ENCODE measurements at regions not wholly inside any gene's neighbourhood (a gene's known extent, or its start where the extent isn't known, plus 50 kb on each side); places are given as distances from the start of the nearest gene placed in this dataset.
A peak's percentile ranks its signal among the peaks of the same experiment; 100 is the strongest.
"Not testable (repeated sequence)": the region's sequence is repeated elsewhere in the genome, so short reads cannot be mapped to it uniquely, and the experiment has no call there.

DNA sequence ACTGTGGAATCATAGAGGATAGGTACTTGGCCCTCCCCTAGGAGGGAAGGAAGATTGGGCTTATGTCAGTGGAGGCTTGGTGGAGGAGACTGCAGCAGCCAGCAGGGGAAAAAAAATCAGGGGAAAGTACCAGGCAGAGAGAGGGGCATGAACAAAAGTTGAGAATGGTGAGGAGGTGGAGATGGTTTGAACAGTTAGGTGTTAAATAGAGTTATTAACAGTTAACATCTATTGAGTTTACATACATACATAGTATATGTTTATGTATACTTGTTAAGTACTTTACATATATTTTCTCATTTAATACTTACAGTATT, 136.5 kb upstream of the HNRNPU start:
- Histone ChIP-seq H3K36me3 (replicated peaks in 1 of 2; ENCODE audit: insufficient read depth in 1 of 2, low read depth in 2 of 2) (no peaks in the 10 kb centered on the region), H3K27ac (no peak overlapping the region), H3K27me3 (no peaks in the 10 kb centered on the region), H3K4me1 (peaks cover 6% of the 10 kb centered on the region), H3K9me3 (no peaks in the 10 kb centered on the region), H3K4me3 (no peak overlapping the region)
- no peak for TF ChIP-seq POLR2A (IDR thresholded peaks at IDR 0.05)
- TF ChIP-seq, protein P1, sequence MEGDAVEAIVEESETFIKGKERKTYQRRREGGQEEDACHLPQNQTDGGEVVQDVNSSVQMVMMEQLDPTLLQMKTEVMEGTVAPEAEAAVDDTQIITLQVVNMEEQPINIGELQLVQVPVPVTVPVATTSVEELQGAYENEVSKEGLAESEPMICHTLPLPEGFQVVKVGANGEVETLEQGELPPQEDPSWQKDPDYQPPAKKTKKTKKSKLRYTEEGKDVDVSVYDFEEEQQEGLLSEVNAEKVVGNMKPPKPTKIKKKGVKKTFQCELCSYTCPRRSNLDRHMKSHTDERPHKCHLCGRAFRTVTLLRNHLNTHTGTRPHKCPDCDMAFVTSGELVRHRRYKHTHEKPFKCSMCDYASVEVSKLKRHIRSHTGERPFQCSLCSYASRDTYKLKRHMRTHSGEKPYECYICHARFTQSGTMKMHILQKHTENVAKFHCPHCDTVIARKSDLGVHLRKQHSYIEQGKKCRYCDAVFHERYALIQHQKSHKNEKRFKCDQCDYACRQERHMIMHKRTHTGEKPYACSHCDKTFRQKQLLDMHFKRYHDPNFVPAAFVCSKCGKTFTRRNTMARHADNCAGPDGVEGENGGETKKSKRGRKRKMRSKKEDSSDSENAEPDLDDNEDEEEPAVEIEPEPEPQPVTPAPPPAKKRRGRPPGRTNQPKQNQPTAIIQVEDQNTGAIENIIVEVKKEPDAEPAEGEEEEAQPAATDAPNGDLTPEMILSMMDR (IDR thresholded peaks at IDR 0.05), result no peak
- no peak for DNase-seq
- no peak for ATAC-seq
- intact Hi-C loops (cut with DNase I), result no loop called here

DNA sequence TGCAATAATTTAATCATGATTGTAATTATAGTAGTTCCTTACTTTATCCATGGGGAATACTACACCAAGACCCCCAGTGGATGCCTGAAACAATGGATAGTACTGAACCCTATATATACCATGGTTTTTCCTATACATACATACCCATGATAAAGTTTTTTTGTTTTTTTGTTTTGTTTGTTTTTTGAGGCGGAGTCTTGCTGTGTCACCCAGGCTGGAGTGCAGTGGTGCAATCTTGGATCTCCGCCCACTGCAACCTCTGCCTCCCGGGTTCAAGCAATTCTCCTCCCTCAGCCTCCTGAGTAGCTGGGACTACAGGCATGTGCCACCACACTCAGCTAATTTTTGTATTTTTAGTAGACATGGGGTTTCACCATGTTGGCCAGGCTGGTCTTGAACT, 135.3 kb upstream of the HNRNPU start:
- H3K27me3 ChIP-seq; DNase-seq; H3K9me3 ChIP-seq; ATAC-seq; intact Hi-C loops (cut with DNase I); H3K27ac ChIP-seq; H3K4me3 ChIP-seq; H3K36me3 ChIP-seq (replicated peaks in 1 of 2; ENCODE audit: insufficient read depth in 1 of 2, low read depth in 2 of 2): not testable (repeated sequence)
- H3K4me1 ChIP-seq, result peaks cover 18% of the 10 kb centered on the region
- 95 to 100% methylated on average over 3 of the region's 3 CpGs for WGBS, 2 donors

DNA sequence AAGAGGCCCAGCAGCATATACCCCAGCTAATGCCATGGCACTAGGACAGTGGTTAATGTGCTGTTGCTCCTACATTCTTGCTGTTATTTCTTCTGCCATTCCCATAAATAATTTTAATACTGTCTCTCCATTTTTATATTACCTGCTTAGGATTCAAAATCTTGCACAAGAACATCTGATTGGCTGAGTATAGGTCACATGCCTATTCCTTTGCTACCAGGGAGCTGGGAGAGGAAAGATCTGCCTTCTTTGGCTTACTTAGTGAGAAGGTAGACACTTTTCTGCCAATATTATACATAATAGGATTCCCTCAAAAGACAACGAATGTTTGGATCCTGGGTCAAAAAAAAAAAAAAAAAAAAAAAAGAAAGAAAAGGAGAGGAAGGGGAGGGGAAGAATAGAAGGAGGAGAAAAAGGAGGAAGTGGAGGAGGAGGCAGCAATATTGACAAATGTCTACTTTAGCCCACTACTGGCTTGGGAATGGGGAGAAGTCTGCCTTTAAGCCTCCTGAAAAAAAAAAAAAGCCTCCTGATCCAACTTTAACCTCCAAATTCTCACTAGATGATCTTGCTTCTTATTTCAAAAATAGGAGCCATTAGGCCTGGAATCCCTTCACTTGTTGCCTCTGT, 134.5 kb upstream of the HNRNPU start:
- H3K27ac ChIP-seq, result no peak overlapping the region
- no peak for DNase-seq
- 69 to 79% methylated on average over 1 of the region's 1 CpG for WGBS, 2 donors
- intact Hi-C loops (cut with DNase I), result no loop called here
- H3K9me3 ChIP-seq, result no peaks in the 10 kb centered on the region
- TF ChIP-seq, protein P1 (IDR thresholded peaks at IDR 0.05), result no peak
- TF ChIP-seq POLR2A (IDR thresholded peaks at IDR 0.05), result no peak
- no peak overlapping the region for H3K4me3 ChIP-seq
- H3K27me3 ChIP-seq, result no peaks in the 10 kb centered on the region
- peaks cover 20% of the 10 kb centered on the region for H3K4me1 ChIP-seq
- no peaks in the 10 kb centered on the region for H3K36me3 ChIP-seq (replicated peaks in 1 of 2; ENCODE audit: insufficient read depth in 1 of 2, low read depth in 2 of 2)
- ATAC-seq, result no peak

DNA sequence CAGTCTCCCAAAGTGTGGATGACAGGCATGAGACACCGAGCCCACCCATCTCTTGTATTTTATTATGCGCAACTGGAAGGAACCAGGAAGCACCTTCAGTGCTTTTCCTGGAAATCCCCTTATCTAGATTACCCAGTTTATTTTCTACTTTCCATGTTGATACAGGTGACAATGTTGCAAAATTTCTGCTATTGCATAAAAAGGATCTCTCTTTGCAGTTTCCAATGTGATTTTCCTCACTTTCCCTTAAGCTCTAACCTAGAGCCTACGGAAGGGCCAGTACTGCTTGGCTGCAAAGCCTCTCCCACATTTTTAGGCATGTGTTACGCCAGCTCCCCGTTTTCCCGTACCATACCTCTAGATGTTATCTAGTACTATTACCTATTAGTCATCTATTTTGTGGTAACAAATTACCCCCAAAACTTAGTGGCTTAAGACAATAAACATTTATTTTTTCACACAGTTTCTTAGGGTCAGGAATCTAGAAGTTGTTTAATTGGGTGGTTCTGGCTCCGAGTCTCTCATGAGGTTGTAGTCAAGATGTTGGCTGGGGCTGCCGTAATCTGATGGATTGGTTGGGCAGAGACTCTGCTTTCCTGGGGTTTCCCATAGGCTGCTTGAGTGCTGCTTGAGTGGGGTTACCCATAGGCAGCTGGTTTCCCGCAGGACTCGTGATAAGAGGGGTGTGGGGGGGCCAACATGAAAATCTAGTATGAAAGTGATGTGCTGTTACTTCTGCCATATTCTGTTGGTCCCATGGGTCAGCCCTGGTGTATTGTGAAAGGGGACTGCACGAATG, 131.5 kb upstream of the HNRNPU start:
- Histone ChIP-seq H3K36me3 (replicated peaks in 1 of 2; ENCODE audit: insufficient read depth in 1 of 2, low read depth in 2 of 2) (no peaks in the 10 kb centered on the region), H3K4me1 (peaks cover 20% of the 10 kb centered on the region), H3K27ac (peak overlapping the region in 2 of 4 donors; percentile 31 to 40), H3K27me3 (no peaks in the 10 kb centered on the region), H3K9me3 (no peaks in the 10 kb centered on the region), H3K4me3 (no peak overlapping the region)
- TF ChIP-seq POLR2A (IDR thresholded peaks at IDR 0.05), result no peak
- TF ChIP-seq, protein P1 (IDR thresholded peaks at IDR 0.05), result no peak
- 85 to 88% methylated on average over 11 of the region's 11 CpGs for WGBS, 2 donors
- ATAC-seq, result peak; percentile 83
- DNase-seq, result no peak
- intact Hi-C loops (cut with DNase I), result no loop called here

DNA sequence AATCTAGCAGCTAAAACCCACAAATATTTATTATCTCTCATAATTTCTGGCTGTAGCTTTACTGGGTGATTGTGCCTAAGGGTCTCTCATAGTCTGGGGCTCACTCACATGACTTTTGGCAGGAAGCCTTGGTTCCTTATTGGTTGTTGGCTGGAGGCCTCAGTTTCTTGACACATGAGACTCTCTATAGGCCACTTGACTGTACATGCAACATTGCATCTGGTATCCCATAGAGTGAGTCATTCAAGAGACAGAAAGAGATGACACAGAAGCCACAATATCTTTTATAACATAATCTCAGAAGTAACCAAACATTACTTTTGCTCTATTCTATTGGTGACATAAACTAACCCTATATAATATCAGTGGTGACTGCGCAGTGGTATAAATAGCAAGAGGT, 128.5 kb upstream of the HNRNPU start:
- Histone ChIP-seq H3K4me3 (no peak overlapping the region), H3K36me3 (replicated peaks in 1 of 2; ENCODE audit: insufficient read depth in 1 of 2, low read depth in 2 of 2) (no peaks in the 10 kb centered on the region), H3K27ac (no peak overlapping the region), H3K4me1 (peaks cover 20% of the 10 kb centered on the region), H3K9me3 (no peaks in the 10 kb centered on the region), H3K27me3 (no peaks in the 10 kb centered on the region)
- 0 to 50% methylated on average over 1 of the region's 1 CpG for WGBS, 2 donors
- intact Hi-C loops (cut with DNase I), result no loop called here
- TF ChIP-seq, protein P1 (IDR thresholded peaks at IDR 0.05), result no peak
- TF ChIP-seq POLR2A (IDR thresholded peaks at IDR 0.05), result no peak
- ATAC-seq, result no peak
- DNase-seq, result no peak

Measured in body of pancreas (tissue), 4 donors.